HCT116 (cell line): ENCODE measurements at regions not wholly inside any gene's neighbourhood (a gene's known extent, or its start where the extent isn't known, plus 50 kb on each side); places are given as distances from the start of the nearest gene placed in this dataset.

Source experiments
- ATAC-seq: fragments of 200-7000 bp; cut with Tn5 transposase; 2 replicates; pipeline ENCODE4 v1.9.1; 2020; ENCODE audit warnings: mild to moderate bottlenecking, moderate library complexity
- BruUV-seq: library from RNA; stranded (reverse); fragments of 400-500 nt; replicated peaks from 2 replicates; lab custom pipeline; 2021; lab: Mats Ljungman, UMichigan
- CTCF ChIA-PET: fragments of 300-600 bp; sonication (Branson Sonifier 250); formaldehyde crosslinking; loops from one replicate; lab custom pipeline; 2021; ENCODE audit warnings: antibody characterized with exemption; lab: Charles Lee
- POLR2A ChIA-PET: fragments of 300-600, 350-600 bp; sonication (Branson Sonifier 250); formaldehyde crosslinking; loops from one replicate; lab custom pipeline; 2021; ENCODE audit warnings: antibody characterized with exemption; lab: Charles Lee
- RAD21 ChIA-PET, 2 experiments: fragments of 300-600 bp; sonication (Branson Sonifier 250); formaldehyde crosslinking; loops; one replicate each; lab custom pipeline; 2023; ENCODE audit warnings: low total read pairs in 2 of 2; ENCODE audit not compliant: uncharacterized antibody in 2 of 2, unreplicated experiment in 2 of 2, low non-redundant PET in 1 of 2; lab: Charles Lee
- DNase-seq: peaks from one replicate; pipeline ENCODE4 v3.0.0-alpha.2; 2010; ENCODE audit warnings: low read depth, low spot score
- H2AFZ ChIP-seq: fragments of 200-600 bp; shearing (Covaris generic), sonication (generic); 2 replicates; pipeline ENCODE4 v1.6.1; 2017; ENCODE audit warnings: low read depth, mixed run types, mixed read lengths, antibody characterized with exemption, low read length; ENCODE audit not compliant: poor library complexity, severe bottlenecking
- H3K27ac ChIP-seq: 2 replicates; pipeline ENCODE4 v1.5.1; 2012; ENCODE audit warnings: low read depth, low read length
- H3K27me3 ChIP-seq: fragments of 200-600 bp; sonication (generic); 2 replicates; pipeline ENCODE4 v1.6.1; 2016; ENCODE audit warnings: mixed run types, low read length, mixed read lengths; ENCODE audit not compliant: insufficient read depth
- H3K36me3 ChIP-seq, 2 experiments: fragments of 200-500 bp in 1 of 2; fragments of 200-600 bp in 1 of 2; sonication (Bioruptor generic) in 1 of 2; sonication (generic) in 1 of 2; 2 replicates each; pipeline versions ENCODE4 v1.5.1 to v1.6.1; 2014 to 2016; ENCODE audit warnings: low read length in 2 of 2, inconsistent platforms in 1 of 2, mixed read lengths in 1 of 2, mixed run types in 1 of 2; ENCODE audit not compliant: insufficient read depth in 2 of 2, control insufficient read depth in 1 of 2
- H3K4me1 ChIP-seq, 2 experiments: fragments of 200-600 bp in 1 of 2; sonication (generic) in 1 of 2; 2 replicates each; pipeline versions ENCODE4 v1.5.1 to v1.6.1; 2012 to 2017; ENCODE audit warnings: low read length in 2 of 2, inconsistent platforms in 1 of 2, mild to moderate bottlenecking in 1 of 2, mixed read lengths in 1 of 2, mixed run types in 1 of 2, moderate library complexity in 1 of 2; ENCODE audit not compliant: insufficient read depth in 2 of 2, control insufficient read depth in 1 of 2
- H3K4me2 ChIP-seq: fragments of 200-600 bp; sonication (generic); 2 replicates; pipeline ENCODE4 v1.6.1; 2017; ENCODE audit warnings: mixed run types, low read length, mixed read lengths
- H3K4me3 ChIP-seq, 2 experiments: fragments of 200-600 bp in 1 of 2; sonication (generic) in 1 of 2; replicated peaks in 1 of 2; 2 replicates each; pipeline ENCODE4 v1.5.1; 2011 to 2016; ENCODE audit warnings: low read length in 2 of 2, control low read depth in 1 of 2, low read depth in 1 of 2, mild to moderate bottlenecking in 1 of 2, mixed read lengths in 1 of 2, mixed run types in 1 of 2
- H3K79me2 ChIP-seq: fragments of 200-600 bp; sonication (generic); 2 replicates; pipeline ENCODE4 v1.6.1; 2017; ENCODE audit warnings: mild to moderate bottlenecking, mixed run types, low read length, moderate library complexity, mixed read lengths; ENCODE audit not compliant: insufficient read depth
- H3K9ac ChIP-seq: fragments of 200-600 bp; sonication (generic); 2 replicates; pipeline ENCODE4 v1.6.1; 2016; ENCODE audit warnings: low read length, mixed read lengths
- H3K9me2 ChIP-seq: fragments of 200-600 bp; sonication (generic), shearing (Covaris generic); 2 replicates; pipeline ENCODE4 v1.6.1; 2017; ENCODE audit warnings: mixed run types, mild to moderate bottlenecking, moderate library complexity; ENCODE audit not compliant: insufficient read depth
- H3K9me3 ChIP-seq, 2 experiments: fragments of 200-500 bp in 1 of 2; fragments of 200-600 bp in 1 of 2; sonication (Bioruptor generic) in 1 of 2; sonication (generic) in 1 of 2; 2 replicates each; pipeline ENCODE4 v1.6.1; 2014 to 2017; ENCODE audit warnings: low read length in 2 of 2, mixed read lengths in 2 of 2, inconsistent platforms in 1 of 2, low read depth in 1 of 2, mild to moderate bottlenecking in 1 of 2, mixed run types in 1 of 2, moderate library complexity in 1 of 2; ENCODE audit not compliant: control insufficient read depth in 1 of 2, insufficient read depth in 1 of 2
- H4K20me1 ChIP-seq: fragments of 200-600 bp; sonication (generic), shearing (Covaris generic); 2 replicates; pipeline ENCODE4 v1.6.1; 2017; ENCODE audit warnings: mixed run types, mild to moderate bottlenecking, moderate library complexity; ENCODE audit not compliant: insufficient read depth
- EGR1 ChIP-seq: IDR thresholded peaks from 2 replicates; pipeline ENCODE4 v1.6.1; 2012; ENCODE audit warnings: low read depth
- ELF1 ChIP-seq: IDR thresholded peaks from 2 replicates; pipeline ENCODE4 v1.6.1; 2012; ENCODE audit warnings: low read depth, borderline replicate concordance
- EZH2 ChIP-seq: fragments of 200-600 bp; sonication (generic); IDR thresholded peaks from 2 replicates; pipeline ENCODE4 v1.6.1; 2017; ENCODE audit warnings: antibody characterized with exemption, mixed run types
- EZH2phosphoT487 ChIP-seq: fragments of 200-600 bp; IDR thresholded peaks from 2 replicates; pipeline ENCODE4 v1.6.1; 2018; ENCODE audit warnings: antibody characterized with exemption, borderline replicate concordance
- JUND ChIP-seq: IDR thresholded peaks from 2 replicates; pipeline ENCODE4 v1.6.1; 2012
- MAX ChIP-seq: IDR thresholded peaks from 2 replicates; pipeline ENCODE4 v1.6.1; 2012
- POLR2A ChIP-seq: IDR thresholded peaks from 2 replicates; pipeline ENCODE4 v1.7.0; 2011; ENCODE audit warnings: borderline replicate concordance; ENCODE audit not compliant: insufficient read depth, insufficient read length; ENCODE audit errors: extremely low read depth
- POLR2AphosphoS5 ChIP-seq: IDR thresholded peaks from 2 replicates; pipeline ENCODE4 v1.6.1; 2011; ENCODE audit warnings: mild to moderate bottlenecking, low read depth, low read length, moderate library complexity
- RAD21 ChIP-seq: IDR thresholded peaks from 2 replicates; pipeline ENCODE4 v1.6.1; 2012; ENCODE audit warnings: low read depth, mild to moderate bottlenecking
- REST ChIP-seq: IDR thresholded peaks from 2 replicates; pipeline ENCODE4 v1.6.1; 2012; ENCODE audit warnings: low read depth
- SIN3A ChIP-seq: IDR thresholded peaks from 2 replicates; pipeline ENCODE4 v1.6.1; 2012; ENCODE audit warnings: low read depth
- SP1 ChIP-seq: IDR thresholded peaks from 2 replicates; pipeline ENCODE4 v1.6.1; 2012; ENCODE audit warnings: low read depth
- SRF ChIP-seq: IDR thresholded peaks from 2 replicates; pipeline ENCODE4 v1.6.1; 2012; ENCODE audit warnings: low read depth
- YY1 ChIP-seq: IDR thresholded peaks from 2 replicates; pipeline ENCODE4 v1.6.1; 2011; ENCODE audit warnings: low read length, low read depth, moderate library complexity, mild to moderate bottlenecking; ENCODE audit not compliant: insufficient replicate concordance; ENCODE audit errors: extremely low read depth
- ZBTB33 ChIP-seq: IDR thresholded peaks from 2 replicates; pipeline ENCODE4 v1.6.1; 2011; ENCODE audit warnings: mild to moderate bottlenecking, low read length, moderate library complexity; ENCODE audit not compliant: insufficient replicate concordance; ENCODE audit errors: extremely low read depth
- ZFX ChIP-seq: fragments of 450-650 bp; IDR thresholded peaks from 2 replicates; pipeline ENCODE4 v1.6.1; 2017
- ZNF274 ChIP-seq: fragments of 200-500 bp; sonication (Bioruptor generic); IDR thresholded peaks from 2 replicates; pipeline ENCODE4 v1.6.1; 2014; ENCODE audit warnings: mild to moderate bottlenecking, low read depth, low read length, inconsistent platforms
- intact Hi-C: fragments of 100-400 bp; cut with micrococcal nuclease; formaldehyde crosslinking; loops from 2 replicates; pipeline ENCODE4 v1.10.0; 2022

- intact Hi-C loops: no loop called here
- TF ChIP-seq EZH2 (no peak), YY1 (no peak), SP1 (no peak), ZNF274 (no peak), ELF1 (no peak), RAD21 (no peak), JUND (no peak), POLR2A (no peak), SIN3A (no peak), SRF (no peak), REST (no peak), EZH2phosphoT487 (no peak), EGR1 (no peak), MAX (no peak), ZFX (no peak), POLR2AphosphoS5 (no peak), ZBTB33 (no peak)
- Histone ChIP-seq H3K36me3 (no peaks in the 10 kb centered on the region), H3K4me1 (no peaks in the 10 kb centered on the region), H3K9me2 (no peaks in the 10 kb centered on the region), H3K4me2 (no peak overlapping the region), H4K20me1 (no peaks in the 10 kb centered on the region), H3K9me3 (peaks cover 0 to 21% of the 10 kb centered on the region in 2 experiments; a peak in 3 of 4 replicates), H3K79me2 (no peaks in the 10 kb centered on the region), H3K9ac (no peak overlapping the region), H3K4me3 (no peak overlapping the region), H3K27me3 (no peaks in the 10 kb centered on the region), H3K27ac (no peak overlapping the region), H2AFZ (no peak overlapping the region)
- ChIA-PET CTCF (no interaction called here), POLR2A (no interaction called here), RAD21 (no interaction called here)
- BruUV-seq: no TSS peak
- ATAC-seq (no peak), DNase-seq (no peak)
Observed at GRCh38 chr14:84025106-84026012, 1504.6 kb upstream of the FLRT2 start.
